GM21360 (cell line): ENCODE measurements at regions not wholly inside any gene's neighbourhood (a gene's known extent, or its start where the extent isn't known, plus 50 kb on each side); places are given as distances from the start of the nearest gene placed in this dataset.
"Not testable (repeated sequence)": the region's sequence is repeated elsewhere in the genome, so short reads cannot be mapped to it uniquely, and the experiment has no call there.

Source experiments
- ATAC-seq: cut with Tn5 transposase; IDR thresholded peaks from one replicate; pipeline ENCODE4 v1.9.1; 2021; ENCODE audit warnings: mild to moderate bottlenecking, moderate library complexity; ENCODE audit not compliant: unreplicated experiment

DNA sequence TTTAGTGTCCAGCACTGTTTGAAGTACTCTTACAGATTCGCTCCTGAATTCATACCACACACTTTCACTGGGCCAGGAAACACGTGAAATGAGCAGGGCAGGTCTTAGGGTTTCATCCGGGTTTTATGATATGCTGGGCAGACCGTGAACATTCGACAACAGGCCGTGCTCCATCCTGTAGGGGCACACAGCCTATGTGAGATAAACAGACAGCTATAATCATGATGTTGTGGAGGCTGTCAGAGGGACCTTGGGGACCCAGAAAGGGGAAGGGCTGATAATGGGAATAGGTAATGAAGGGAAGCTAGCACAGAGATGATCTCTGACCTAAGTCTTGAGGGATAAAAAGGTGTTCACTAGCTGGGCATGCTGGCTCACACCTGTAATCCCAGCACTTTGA lies 110.4 kb downstream of the RIN2 start:
- no peak for ATAC-seq

- ATAC-seq = no peak
Measured at GRCh38 chr20:19872001-19872400, 113.9 kb downstream of the RIN2 start.

DNA sequence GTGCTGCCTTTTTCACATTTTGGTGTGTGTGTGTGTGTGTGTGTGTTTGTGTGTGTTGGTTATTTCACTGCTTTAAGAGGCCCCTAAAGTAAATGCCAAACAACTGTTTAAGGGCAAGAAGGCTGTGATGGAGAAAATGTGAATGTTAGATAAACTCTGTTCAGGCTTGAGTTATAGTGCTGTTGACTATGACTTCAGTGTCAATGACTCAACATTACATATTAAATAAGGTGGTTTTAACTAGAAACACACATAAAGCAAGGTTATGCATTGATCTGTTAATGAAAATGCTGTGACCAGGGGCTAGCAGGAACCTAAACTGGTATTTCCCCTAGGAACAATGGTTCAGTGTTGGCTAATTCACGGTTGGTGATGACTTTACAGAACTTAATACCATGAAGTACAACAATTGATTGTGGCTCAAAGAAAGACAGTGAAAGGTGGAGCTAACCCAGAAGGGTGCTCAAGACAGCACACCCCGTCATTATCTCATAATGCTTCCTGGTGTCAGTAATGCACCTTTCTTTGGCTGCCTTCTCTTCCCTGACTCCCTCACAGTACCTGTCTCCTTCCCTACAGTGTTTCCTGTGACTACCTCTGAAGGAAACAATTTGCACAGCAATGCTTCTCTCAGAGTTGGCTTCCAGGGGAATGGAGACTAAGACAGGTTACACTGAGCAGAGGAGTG lies 116.1 kb downstream of the RIN2 start:
- ATAC-seq = no peak

DNA sequence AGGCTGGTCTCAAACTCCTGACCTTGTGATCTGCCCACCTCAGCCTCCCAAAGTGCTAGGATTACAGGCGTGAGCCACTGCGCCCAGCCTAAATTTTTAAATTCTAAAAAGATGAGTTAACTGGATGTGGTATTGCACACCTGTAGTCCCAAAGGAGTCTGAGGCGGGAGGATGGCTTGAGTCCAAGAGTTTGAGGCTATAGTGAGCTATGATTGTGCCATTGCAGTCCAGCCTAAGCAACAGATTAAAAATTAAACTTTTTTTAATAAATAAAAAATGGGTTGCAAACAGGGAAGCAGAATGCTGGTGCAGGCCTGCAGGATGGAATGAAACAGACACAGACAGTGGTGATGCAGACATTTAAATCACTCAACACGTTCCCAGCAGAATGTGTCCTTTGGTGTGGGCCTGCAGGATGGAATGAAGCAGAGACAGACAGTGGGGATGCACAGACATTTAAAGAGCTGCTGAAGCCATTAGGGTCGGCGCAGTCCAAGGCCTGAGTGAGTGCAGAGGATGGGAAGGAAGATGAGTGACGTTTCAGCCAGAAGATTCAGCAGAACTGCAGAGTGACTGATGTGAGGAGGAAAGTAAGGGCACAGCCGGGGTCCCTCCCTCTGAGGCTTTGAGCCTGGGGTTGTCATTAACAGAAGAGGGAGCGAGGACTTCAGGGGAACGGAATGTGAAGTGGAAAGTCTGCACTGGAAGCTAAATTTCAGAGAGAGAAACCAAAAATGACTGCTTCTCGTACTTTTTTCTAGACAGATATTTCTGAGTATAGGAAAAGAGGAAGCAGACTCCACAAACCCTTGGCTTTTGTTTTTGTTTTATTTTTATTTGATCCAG lies 117.5 kb downstream of the RIN2 start:
- no peak for ATAC-seq

- no peak for ATAC-seq
Measured at GRCh38 chr20:19876828-19877460, 118.9 kb downstream of the RIN2 start.

DNA sequence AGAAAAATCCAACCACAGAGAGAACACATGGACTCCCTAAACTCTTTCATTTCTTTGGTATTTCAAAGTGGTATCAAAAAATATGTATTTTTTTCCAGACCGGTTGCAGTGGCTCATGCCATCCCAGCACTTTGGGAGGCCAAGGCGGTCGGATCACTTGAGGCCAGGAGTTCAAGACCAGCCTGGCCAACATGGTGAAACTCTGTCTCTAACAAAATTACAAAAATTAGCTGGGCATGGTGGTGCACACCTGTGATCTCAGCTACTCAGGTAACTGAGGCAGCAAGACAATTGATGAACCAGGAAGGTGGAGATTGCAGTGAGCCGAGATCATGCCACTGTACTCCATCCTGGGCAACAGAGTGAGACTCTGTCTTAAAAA lies 121.8 kb downstream of the RIN2 start:
- ATAC-seq = not testable (repeated sequence)

- ATAC-seq = no peak
Measured at GRCh38 chr20:19880256-19881079, 122.4 kb downstream of the RIN2 start.

DNA sequence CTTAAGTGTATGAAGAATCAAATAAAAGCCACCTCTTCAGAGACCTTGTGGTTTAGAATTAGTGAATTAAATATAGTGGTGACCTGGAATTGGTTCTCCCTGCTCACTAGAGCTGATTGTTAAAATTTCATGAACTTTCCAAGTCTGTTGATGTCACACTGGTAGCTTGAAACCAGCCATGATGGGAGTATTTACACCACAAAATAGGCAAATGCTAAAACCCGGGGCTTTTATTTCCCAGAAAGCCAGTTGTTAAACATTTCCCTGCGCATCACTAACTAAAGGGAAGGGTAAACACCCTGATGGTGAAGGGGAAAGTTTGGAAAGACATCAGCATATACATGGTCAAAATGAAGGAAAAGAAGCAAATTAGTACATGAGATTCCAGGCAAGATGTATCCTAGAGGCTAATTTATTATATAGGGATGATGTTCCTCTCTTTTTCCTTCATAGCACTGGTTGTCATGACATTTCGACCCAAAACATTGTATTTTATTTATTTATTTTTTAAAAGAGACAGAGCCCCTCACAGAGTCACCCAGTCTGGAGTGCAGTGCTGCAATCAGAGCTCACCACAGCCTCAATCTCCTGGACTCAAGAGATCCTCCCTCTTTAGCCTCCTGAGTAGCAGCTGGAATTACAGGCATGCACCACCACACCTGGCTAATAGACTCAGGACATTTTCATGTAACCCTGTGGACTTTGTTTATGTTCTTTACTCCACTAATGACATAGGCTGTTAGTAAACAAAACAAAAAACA lies 123.2 kb downstream of the RIN2 start:
- no peak for ATAC-seq

- ATAC-seq = no peak
Measured at GRCh38 chr20:19881990-19882389, 123.9 kb downstream of the RIN2 start.

DNA sequence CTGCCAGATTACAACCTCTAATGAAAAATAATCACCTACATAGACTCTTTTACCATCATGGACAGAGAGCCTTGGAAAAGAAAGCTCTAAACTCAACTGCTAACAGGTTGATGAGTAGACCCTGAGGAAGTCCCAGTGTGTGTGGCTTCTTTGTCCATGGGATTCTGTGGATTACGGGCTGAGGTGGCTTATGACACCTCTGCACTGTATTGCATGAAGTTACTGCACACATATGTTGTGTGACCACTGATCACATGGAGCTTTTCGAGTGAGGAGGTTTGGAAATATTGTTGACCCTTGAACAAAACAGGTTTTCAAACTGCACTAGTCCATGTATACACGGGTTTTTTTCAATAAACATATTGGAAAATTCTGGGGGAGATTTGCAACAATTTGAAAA lies 124.4 kb downstream of the RIN2 start:
- ATAC-seq = no peak

DNA sequence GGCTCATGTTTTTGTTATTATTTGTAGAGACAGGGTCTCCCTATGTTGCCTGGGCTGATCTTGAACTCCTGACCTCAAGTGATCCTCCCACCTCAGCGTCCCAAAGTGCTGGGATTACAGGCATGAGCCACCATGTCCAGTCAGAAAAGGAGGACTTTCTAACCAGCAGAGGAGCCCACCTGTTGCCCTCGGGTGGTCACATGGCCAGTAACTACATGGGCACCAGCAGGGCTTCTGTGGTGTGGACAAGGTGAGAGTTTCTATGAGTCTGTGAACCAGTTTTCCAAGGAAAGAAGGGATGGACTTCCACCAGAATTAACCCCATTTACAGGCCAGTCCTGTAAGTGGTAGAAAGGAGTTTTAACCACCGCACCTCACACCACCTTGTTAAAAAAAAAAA lies 125.4 kb downstream of the RIN2 start:
- no peak for ATAC-seq

- ATAC-seq = no peak
Measured at GRCh38 chr20:19885594-19885938, 127.5 kb downstream of the RIN2 start.

- ATAC-seq = no peak
Measured at GRCh38 chr20:19885939-19886660, 128.0 kb downstream of the RIN2 start.

GRCh38 chr20:19886661-19887288 lies 128.7 kb downstream of the RIN2 start:
- ATAC-seq = no peak

DNA sequence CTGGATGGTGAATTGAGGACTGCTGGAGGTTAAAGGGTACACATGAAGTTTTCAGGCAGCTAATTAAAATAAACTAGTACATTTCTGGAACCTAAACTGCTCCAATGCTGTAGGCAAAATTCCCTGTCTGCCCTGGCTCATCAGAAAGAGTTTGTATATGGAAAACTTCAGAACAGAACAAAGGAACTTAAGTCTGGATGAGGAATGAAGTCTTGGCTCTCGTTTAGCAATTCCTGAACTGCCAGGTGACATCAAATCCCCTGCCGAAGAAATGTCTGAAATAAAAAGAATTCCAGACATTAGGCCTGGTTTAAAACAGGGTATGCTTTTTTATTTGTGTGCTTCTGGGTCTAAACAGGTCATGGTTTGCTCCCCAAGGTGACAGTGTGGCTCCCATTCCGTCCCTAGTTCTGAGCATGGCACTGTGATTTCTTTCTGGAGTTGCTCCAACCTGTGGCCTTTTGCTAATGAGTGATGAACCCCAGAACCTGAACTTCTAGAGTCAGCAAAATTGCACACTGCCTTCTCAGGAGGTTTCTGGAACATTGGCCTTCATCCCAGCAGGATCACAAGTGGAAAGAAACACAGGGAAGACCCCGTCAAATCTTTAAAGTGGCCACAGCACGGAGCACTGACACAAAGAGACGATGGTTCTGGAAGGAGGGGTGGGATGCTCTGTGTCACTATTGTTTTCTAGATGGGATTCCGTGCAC lies 129.4 kb upstream of the NAA20 start:
- ATAC-seq = no peak

GRCh38 chr20:19888269-19888671 lies 128.9 kb upstream of the NAA20 start:
- ATAC-seq = no peak

GRCh38 chr20:19889011-19889953 lies 127.9 kb upstream of the NAA20 start:
- no peak for ATAC-seq
